ENCODE measurements at regions not wholly inside any gene's neighbourhood (a gene's known extent, or its start where the extent isn't known, plus 50 kb on each side); places are given as distances from the start of the nearest gene placed in this dataset.

- no peak overlapping the region for H3K27ac ChIP-seq (ENCODE audit: low read depth in 1 of 2, low read length in 2 of 2)
- H3K9me3 ChIP-seq (ENCODE audit: control insufficient read depth in 4 of 4, low read length in 3 of 4): no peaks in the 10 kb centered on the region
These were observed 110.5 kb downstream of the ZNF280B start for GRCh38 chr22:22397875-22398524.

GRCh38 chr22:22398530-22399327, 109.8 kb downstream of the ZNF280B start:
- DNase-seq (ENCODE audit: low spot score): no peak
- H3K27ac ChIP-seq (ENCODE audit: low read depth in 1 of 2, low read length in 2 of 2): no peak overlapping the region
- H3K9me3 ChIP-seq (ENCODE audit: control insufficient read depth in 4 of 4, low read length in 3 of 4): no peaks in the 10 kb centered on the region
- no peaks in the 10 kb centered on the region for H3K4me1 ChIP-seq (ENCODE audit: control insufficient read depth in 4 of 4, insufficient read depth in 4 of 4, low read length in 3 of 4)
- no peaks in the 10 kb centered on the region for H3K27me3 ChIP-seq (ENCODE audit: control insufficient read depth in 4 of 4, insufficient read depth in 4 of 4, low read length in 3 of 4)
- 91% methylated on average over 5 of the region's 5 CpGs for WGBS
- no peaks in the 10 kb centered on the region for H3K36me3 ChIP-seq (ENCODE audit: control insufficient read depth in 4 of 4, insufficient read depth in 3 of 4, low read depth in 1 of 4, low read length in 3 of 4)
- H3K9ac ChIP-seq (ENCODE audit: low read depth in 1 of 2, low read length in 2 of 2): no peak overlapping the region
- H3K4me3 ChIP-seq (ENCODE audit: low read depth in 1 of 3, low read length in 3 of 3): no peak overlapping the region
- TF ChIP-seq JUND (IDR thresholded peaks at IDR 0.05): no peak
- no peak for TF ChIP-seq YY1 (IDR thresholded peaks at IDR 0.05)
- no peak for TF ChIP-seq REST (IDR thresholded peaks at IDR 0.05)
- no peak for TF ChIP-seq MAX (IDR thresholded peaks at IDR 0.05)
- TF ChIP-seq RXRA (IDR thresholded peaks at IDR 0.05): no peak
- TF ChIP-seq ZBTB33 (IDR thresholded peaks at IDR 0.05): no peak
- TF ChIP-seq GABPA (IDR thresholded peaks at IDR 0.05 in 1 of 2, conservative IDR thresholded peaks at IDR 0.05 in 1 of 2): no peak
- TF ChIP-seq RAD21 (IDR thresholded peaks at IDR 0.05): no peak

More at GRCh38 chr22:22397875-22398524, 110.5 kb downstream of the ZNF280B start:
- TF ChIP-seq CTCF (IDR thresholded peaks at IDR 0.05; ENCODE audit: low read depth, low read length, missing input control) (no peak), JUND (IDR thresholded peaks at IDR 0.05) (no peak), HNF4G (IDR thresholded peaks at IDR 0.05) (no peak), MAX (IDR thresholded peaks at IDR 0.05) (no peak), ZBTB33 (IDR thresholded peaks at IDR 0.05) (no peak), GABPA (IDR thresholded peaks at IDR 0.05 in 1 of 2, conservative IDR thresholded peaks at IDR 0.05 in 1 of 2) (no peak), ATF3 (IDR thresholded peaks at IDR 0.05) (no peak), EGR1 (IDR thresholded peaks at IDR 0.05; ENCODE audit: low read depth in 2 of 2) (no peak)
- no peaks in the 10 kb centered on the region for H3K4me1 ChIP-seq (ENCODE audit: control insufficient read depth in 4 of 4, insufficient read depth in 4 of 4, low read length in 3 of 4)
- no peaks in the 10 kb centered on the region for H3K36me3 ChIP-seq (ENCODE audit: control insufficient read depth in 4 of 4, insufficient read depth in 3 of 4, low read depth in 1 of 4, low read length in 3 of 4)
- H3K27me3 ChIP-seq (ENCODE audit: control insufficient read depth in 4 of 4, insufficient read depth in 4 of 4, low read length in 3 of 4): no peaks in the 10 kb centered on the region
- H3K9ac ChIP-seq (ENCODE audit: low read depth in 1 of 2, low read length in 2 of 2): no peak overlapping the region
- WGBS: 78% methylated on average over 3 of the region's 3 CpGs
- DNase-seq (ENCODE audit: low spot score): no peak
- no peak overlapping the region for H3K4me3 ChIP-seq (ENCODE audit: low read depth in 1 of 3, low read length in 3 of 3)
